ENCODE measurements at regions not wholly inside any gene's neighbourhood (a gene's known extent, or its start where the extent isn't known, plus 50 kb on each side); places are given as distances from the start of the nearest gene placed in this dataset.

- TF ChIP-seq POLR2A (IDR thresholded peaks at IDR 0.05) (no peak), CTCF (IDR thresholded peaks at IDR 0.05) (no peak)
- intact Hi-C loops (cut with DNase I): no loop called here
- 64 to 65% methylated on average over 5 of the region's 5 CpGs for WGBS, 2 donors
- H3K36me3 ChIP-seq (replicated peaks in 1 of 2; ENCODE audit: insufficient read depth in 1 of 2, low read depth in 2 of 2): no peaks in the 10 kb centered on the region
- H3K27ac ChIP-seq: no peak overlapping the region
- H3K27me3 ChIP-seq: no peaks in the 10 kb centered on the region
- ATAC-seq (no peak), DNase-seq (no peak)
- no peak overlapping the region for H3K4me3 ChIP-seq
- H3K4me1 ChIP-seq: no peaks in the 10 kb centered on the region
- no peaks in the 10 kb centered on the region for H3K9me3 ChIP-seq
Observed at GRCh38 chr5:34570721-34571676, 85.1 kb upstream of the RAI14 start.

GRCh38 chr5:34571677-34572041, 84.5 kb upstream of the RAI14 start:
- H3K4me1 ChIP-seq: no peaks in the 10 kb centered on the region
- TF ChIP-seq CTCF (IDR thresholded peaks at IDR 0.05) (no peak), POLR2A (IDR thresholded peaks at IDR 0.05) (no peak)
- no peak for DNase-seq
- H3K4me3 ChIP-seq: no peak overlapping the region
- ATAC-seq: no peak
- WGBS, 2 donors: 84 to 87% methylated on average over 3 of the region's 3 CpGs
- H3K9me3 ChIP-seq: no peaks in the 10 kb centered on the region
- H3K27ac ChIP-seq: no peak overlapping the region
- no peaks in the 10 kb centered on the region for H3K27me3 ChIP-seq
- H3K36me3 ChIP-seq (replicated peaks in 1 of 2; ENCODE audit: insufficient read depth in 1 of 2, low read depth in 2 of 2): no peaks in the 10 kb centered on the region
- intact Hi-C loops (cut with DNase I): no loop called here

- Histone ChIP-seq H3K4me3 (no peak overlapping the region), H3K27ac (no peak overlapping the region), H3K4me1 (no peaks in the 10 kb centered on the region), H3K9me3 (no peaks in the 10 kb centered on the region), H3K27me3 (no peaks in the 10 kb centered on the region), H3K36me3 (replicated peaks in 1 of 2; ENCODE audit: insufficient read depth in 1 of 2, low read depth in 2 of 2) (no peaks in the 10 kb centered on the region)
- intact Hi-C loops (cut with DNase I): no loop called here
- WGBS, 2 donors: 48 to 62% methylated on average over 3 of the region's 3 CpGs
- DNase-seq (no peak), ATAC-seq (no peak)
- TF ChIP-seq CTCF (IDR thresholded peaks at IDR 0.05): no peak
- TF ChIP-seq POLR2A (IDR thresholded peaks at IDR 0.05): no peak
Observed at GRCh38 chr5:34574936-34575467, 81.1 kb upstream of the RAI14 start.

- no peaks in the 10 kb centered on the region for H3K4me1 ChIP-seq
- no peaks in the 10 kb centered on the region for H3K36me3 ChIP-seq (replicated peaks in 1 of 2; ENCODE audit: insufficient read depth in 1 of 2, low read depth in 2 of 2)
- no peak for DNase-seq
- no peaks in the 10 kb centered on the region for H3K27me3 ChIP-seq
- intact Hi-C loops (cut with DNase I): no loop called here
- no peak overlapping the region for H3K27ac ChIP-seq
- no peak for ATAC-seq
- no peak overlapping the region for H3K4me3 ChIP-seq
- 85 to 88% methylated on average over 11 of the region's 11 CpGs for WGBS, 2 donors
- no peaks in the 10 kb centered on the region for H3K9me3 ChIP-seq
- TF ChIP-seq POLR2A (IDR thresholded peaks at IDR 0.05) (no peak), CTCF (IDR thresholded peaks at IDR 0.05) (no peak)
Observed at GRCh38 chr5:34576891-34577666, 79.0 kb upstream of the RAI14 start.
